NOMO-1 treated with dmso at 0.1 percent for 144 hours (cell line): ENCODE measurements at regions not wholly inside any gene's neighbourhood (a gene's known extent, or its start where the extent isn't known, plus 50 kb on each side); places are given as distances from the start of the nearest gene placed in this dataset.

Experiments used
- DNase-seq: peaks from one replicate; lab custom pipeline; 2025; ENCODE audit not compliant: unreplicated experiment; lab: John Stamatoyannopoulos, UW

GRCh38 chr1:217004776-217005436 is 281.7 kb upstream of the ESRRG start:
- DNase-seq, result no peak

DNA sequence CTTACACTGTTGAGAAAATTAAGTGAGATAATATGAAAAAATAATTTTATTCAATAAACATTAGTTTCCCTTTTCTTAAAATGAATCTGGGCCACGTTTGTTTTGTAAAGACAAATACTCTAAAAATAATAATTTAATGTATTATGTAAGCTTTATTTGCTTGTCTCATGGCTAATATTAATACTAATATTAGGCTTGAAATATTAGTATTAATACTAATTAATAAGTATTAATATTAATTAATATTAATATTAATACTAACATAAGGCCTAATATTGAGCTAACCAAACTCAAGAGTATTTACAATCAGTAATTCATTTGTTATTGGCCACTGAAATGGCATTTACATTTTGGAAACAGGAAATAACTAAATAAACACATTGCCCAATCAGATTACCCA is 280.1 kb upstream of the ESRRG start:
- DNase-seq, result no peak

- DNase-seq, result no peak
Measured at GRCh38 chr1:216997831-216998230, 274.6 kb upstream of the ESRRG start.

DNA sequence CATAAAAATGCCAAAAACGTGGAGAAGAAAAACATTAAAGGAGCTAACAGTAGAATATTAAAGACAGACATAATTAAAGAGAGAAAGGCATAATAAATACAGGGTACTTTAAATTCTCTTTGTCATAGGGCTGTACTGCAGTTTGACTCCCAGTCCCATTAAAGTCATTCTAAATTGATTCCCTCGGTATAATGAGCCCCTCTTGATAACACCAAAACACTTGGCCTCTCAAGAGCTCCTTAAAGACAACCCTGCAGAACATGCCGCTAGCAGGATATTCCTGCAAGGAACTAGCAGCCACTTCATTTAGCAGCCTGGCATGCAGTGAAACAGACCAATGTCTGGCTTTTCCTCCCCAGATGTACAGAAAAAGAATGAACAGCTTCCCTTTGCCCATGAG is 273.8 kb upstream of the ESRRG start:
- no peak for DNase-seq

DNA sequence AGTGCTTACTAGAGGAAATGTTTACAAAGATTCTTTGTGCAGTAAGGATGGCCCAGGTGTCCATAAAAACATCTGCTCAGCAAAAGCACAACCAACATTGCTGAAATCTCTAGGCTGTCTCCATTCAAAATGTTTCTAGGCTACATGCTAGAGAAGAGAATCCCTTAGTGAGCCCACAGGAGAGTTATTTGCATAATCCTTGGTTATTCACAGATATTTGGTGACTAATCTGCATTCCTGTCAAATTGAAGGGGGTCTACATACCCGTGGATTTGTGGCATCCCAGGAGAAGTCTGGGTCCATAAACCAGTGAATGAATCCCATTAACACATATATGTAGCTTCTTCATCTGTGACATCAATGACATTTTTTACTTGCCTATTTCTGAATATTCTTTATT is 261.3 kb upstream of the ESRRG start:
- DNase-seq, result no peak

DNA sequence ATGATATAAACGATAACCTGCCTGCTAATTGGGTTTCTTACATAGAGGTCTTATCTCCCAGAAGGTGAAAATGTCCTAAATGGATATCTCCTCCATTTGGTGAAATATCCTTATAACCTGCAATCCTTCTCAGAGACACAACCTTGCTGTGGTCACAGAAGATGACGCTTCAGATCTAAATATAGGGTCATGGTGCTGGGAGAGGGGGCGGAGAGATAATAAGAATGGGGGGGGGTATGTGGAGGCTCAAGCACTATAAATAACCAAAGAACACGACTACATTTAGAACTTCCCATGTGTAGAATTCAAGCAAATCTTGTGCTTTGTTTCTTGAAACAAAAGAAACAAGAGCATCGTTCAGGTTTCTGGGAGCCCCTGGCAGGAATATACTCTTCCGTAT is 260.6 kb upstream of the ESRRG start:
- DNase-seq, result no peak

DNA sequence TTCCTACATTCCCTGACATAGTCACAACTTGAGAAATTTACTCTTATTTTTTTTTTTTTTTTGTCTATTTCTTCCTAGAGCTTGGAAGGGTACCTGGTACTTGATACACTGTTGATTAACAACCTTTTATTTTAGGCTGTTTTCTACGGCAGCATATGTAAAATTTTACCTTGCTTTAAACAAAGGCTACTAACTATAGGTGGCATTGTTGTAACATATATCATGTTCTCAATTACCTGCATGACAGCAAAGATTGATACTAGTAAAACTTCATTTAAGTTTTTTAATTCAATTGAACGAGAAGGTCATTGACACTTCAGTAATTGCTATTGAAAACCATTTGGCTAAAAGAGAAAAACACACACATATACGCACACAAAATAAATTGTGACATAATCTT is 238.3 kb upstream of the ESRRG start:
- DNase-seq, result no peak

- no peak for DNase-seq
Measured at GRCh38 chr1:216960716-216961115, 237.5 kb upstream of the ESRRG start.

- DNase-seq, result no peak
Measured at GRCh38 chr1:216958569-216958968, 235.3 kb upstream of the ESRRG start.

- no peak for DNase-seq
Measured at GRCh38 chr1:216953495-216953894, 230.3 kb upstream of the ESRRG start.

- no peak for DNase-seq
Measured at GRCh38 chr1:216952864-216953263, 229.6 kb upstream of the ESRRG start.

DNA sequence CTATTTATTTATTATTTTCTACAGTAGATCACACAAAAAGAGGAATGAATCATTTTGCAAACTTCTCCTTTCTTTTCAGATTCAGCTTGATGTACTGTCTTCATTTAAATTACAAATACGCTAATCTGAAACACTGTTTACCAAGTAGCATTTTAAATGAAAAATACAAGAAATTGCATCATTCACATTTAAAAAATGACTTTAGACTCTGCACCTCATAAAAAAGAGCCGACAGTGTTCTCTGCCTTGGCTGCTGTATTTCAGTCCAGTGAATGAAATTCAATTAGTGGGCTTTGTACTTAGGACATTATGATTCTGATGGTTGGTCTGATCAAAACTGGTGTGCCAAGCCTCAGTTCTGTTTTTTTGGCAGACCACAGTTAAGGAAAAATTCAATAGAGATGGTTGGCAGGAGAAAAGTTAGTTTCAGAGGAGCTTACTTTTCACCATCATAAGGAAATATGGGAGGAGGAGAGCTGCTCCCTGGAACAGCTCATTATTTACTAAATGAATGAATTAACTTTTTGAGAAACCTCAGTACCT is 222.4 kb upstream of the ESRRG start:
- DNase-seq, result no peak

DNA sequence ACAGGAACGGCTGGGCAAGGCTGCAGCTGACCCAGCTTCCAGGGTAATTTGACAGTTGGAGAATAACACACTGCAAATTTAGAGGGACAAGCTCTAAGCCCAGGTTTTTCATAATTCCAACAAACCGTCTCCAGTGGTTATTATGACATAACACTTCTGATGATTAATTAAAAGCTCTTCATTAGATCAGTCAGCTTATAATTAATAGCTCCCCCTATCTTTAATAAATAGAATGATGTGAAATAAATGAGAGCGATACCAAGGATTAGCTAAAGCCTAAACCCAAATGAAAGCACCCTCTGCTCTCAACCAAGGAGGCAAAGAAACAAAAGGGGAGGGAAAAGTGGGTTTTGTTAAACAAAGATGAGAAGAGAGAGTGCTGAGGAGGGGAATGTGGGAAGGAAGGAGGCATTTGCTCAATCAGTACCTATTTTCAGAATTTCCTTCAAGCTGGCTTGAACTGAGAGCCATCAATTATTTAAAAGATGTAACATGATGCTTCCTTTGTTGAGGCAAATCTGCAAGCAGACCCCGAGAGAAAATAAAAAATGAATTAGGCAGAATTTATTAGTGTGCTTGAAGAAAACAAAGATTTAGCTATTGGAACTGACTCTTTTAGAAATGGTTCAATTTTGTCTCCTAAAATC is 221.8 kb upstream of the ESRRG start:
- DNase-seq, result no peak

DNA sequence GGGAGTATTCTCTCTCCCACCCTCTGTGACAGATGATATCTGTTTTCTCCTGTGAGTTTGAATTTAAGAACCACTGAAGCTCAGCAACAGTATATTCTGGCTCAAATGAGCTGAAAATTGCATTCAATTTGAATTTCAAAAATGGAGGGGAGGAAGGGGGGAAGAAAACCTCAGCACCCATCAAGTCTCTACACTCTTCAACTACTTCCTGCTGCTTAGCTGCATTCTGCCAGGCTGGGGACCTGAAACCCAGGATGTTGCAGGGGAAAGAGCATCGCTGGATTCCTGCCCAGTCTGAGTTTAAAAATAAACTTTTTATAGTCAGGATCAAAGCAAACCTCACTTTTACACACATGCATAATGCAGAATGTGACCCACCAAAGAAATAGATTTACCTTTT is 214.3 kb upstream of the ESRRG start:
- no peak for DNase-seq

- DNase-seq, result no peak
Measured at GRCh38 chr1:216936779-216937178, 213.6 kb upstream of the ESRRG start.

- DNase-seq, result no peak
Measured at GRCh38 chr1:216935901-216936300, 212.7 kb upstream of the ESRRG start.

DNA sequence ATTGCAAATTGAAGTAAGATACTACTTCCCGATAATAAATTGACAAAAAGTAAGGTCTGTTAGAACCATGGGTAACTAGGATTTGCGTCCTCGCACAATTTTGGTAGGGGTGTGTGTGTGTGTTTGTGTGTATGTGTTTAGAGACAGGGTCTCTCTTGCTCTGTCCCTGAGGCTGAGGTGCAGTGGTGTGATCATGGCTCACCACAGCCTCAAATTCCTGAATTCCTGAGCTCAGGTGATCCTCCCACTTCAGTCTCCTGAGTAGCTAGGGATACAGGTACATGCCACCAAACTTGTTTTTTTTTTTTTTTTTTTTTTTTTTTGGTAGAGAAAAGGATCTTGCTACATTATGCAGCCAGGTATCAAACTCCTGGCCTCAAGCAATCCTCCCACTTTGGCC is 209.2 kb upstream of the ESRRG start:
- DNase-seq, result no peak

DNA sequence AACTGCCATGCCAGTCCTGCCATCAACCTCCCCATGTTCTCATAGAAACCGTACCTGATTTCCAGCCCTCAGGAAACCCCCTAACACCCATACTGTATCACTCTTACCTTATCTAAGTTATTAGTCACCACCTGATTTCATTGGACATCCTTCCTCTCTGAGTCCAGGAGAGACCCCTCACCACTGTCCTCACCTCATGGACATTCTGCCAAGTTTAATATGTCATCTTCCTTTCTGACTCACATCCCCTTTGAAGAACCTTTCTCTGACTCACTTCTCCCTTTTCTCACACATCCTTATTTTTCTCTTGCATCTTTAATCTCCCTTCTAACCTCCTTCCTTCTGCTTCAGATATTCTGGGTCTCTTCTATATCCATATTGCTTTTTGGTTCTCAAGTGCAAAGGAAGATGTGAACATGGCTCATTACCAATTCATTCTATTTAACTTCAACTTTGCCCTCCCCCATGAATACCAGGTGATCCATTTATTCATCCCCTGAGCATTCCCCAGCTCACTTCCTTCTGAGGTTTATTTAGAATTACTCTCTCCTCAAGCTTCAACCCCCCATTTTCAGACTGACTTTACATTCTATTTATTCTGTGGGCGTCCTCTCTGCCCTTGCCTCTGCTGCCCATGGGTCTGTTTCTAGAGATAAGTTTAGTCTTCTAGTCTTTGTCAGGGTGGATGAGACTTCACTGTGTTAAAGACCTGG is 206.8 kb upstream of the ESRRG start:
- no peak for DNase-seq

- no peak for DNase-seq
Measured at GRCh38 chr1:216927633-216928032, 204.4 kb upstream of the ESRRG start.

GRCh38 chr1:216926720-216927510 is 203.7 kb upstream of the ESRRG start:
- no peak for DNase-seq

- DNase-seq, result no peak
Measured at GRCh38 chr1:216925962-216926625, 202.9 kb upstream of the ESRRG start.
